Osteocyte (in vitro differentiated cells): ENCODE measurements at regions not wholly inside any gene's neighbourhood (a gene's known extent, or its start where the extent isn't known, plus 50 kb on each side); places are given as distances from the start of the nearest gene placed in this dataset.
"Not testable (repeated sequence)": the region's sequence is repeated elsewhere in the genome, so short reads cannot be mapped to it uniquely, and the experiment has no call there.

Experiments used
- DNase-seq: peaks from one replicate; pipeline ENCODE4 v3.0.0; 2021; ENCODE audit warnings: mixed read lengths; ENCODE audit not compliant: unreplicated experiment; ENCODE audit errors: extremely low spot score
- H3K27ac Mint-ChIP-seq: one replicate; pipeline ENCODE4 v1.8.0; 2021; ENCODE audit warnings: mild to moderate bottlenecking, mixed read lengths; ENCODE audit not compliant: unreplicated experiment
- H3K27me3 Mint-ChIP-seq: one replicate; pipeline ENCODE4 v1.8.0; 2021; ENCODE audit warnings: mixed read lengths; ENCODE audit not compliant: unreplicated experiment
- H3K36me3 Mint-ChIP-seq: one replicate; pipeline ENCODE4 v1.8.0; 2021; ENCODE audit warnings: mixed read lengths; ENCODE audit not compliant: unreplicated experiment
- H3K4me1 Mint-ChIP-seq: one replicate; pipeline ENCODE4 v1.8.0; 2021; ENCODE audit warnings: mixed read lengths; ENCODE audit not compliant: unreplicated experiment
- H3K4me3 Mint-ChIP-seq: one replicate; pipeline ENCODE4 v1.8.0; 2021; ENCODE audit warnings: mild to moderate bottlenecking, moderate library complexity, mixed read lengths; ENCODE audit not compliant: unreplicated experiment
- H3K9me3 Mint-ChIP-seq: one replicate; pipeline ENCODE4 v1.8.0; 2021; ENCODE audit warnings: mixed read lengths; ENCODE audit not compliant: unreplicated experiment
- TF ChIP-seq, protein P1 (sequence below): fragments of 200-600 bp; sonication (generic); IDR thresholded peaks from 2 replicates; pipeline ENCODE4 v1.5.0; 2021; ENCODE audit warnings: antibody characterized with exemption, mild to moderate bottlenecking, moderate library complexity

GRCh38 chr1:232335261-232335660, 294.7 kb downstream of the SIPA1L2 start:
- Mint-ChIP-seq H3K36me3 (peaks cover 2% of the 10 kb centered on the region), H3K4me1 (no peaks in the 10 kb centered on the region), H3K9me3 (no peaks in the 10 kb centered on the region), H3K27me3 (peaks cover 15% of the 10 kb centered on the region), H3K4me3 (no peak overlapping the region), H3K27ac (no peak overlapping the region)
- DNase-seq = no peak
- TF ChIP-seq, protein P1, sequence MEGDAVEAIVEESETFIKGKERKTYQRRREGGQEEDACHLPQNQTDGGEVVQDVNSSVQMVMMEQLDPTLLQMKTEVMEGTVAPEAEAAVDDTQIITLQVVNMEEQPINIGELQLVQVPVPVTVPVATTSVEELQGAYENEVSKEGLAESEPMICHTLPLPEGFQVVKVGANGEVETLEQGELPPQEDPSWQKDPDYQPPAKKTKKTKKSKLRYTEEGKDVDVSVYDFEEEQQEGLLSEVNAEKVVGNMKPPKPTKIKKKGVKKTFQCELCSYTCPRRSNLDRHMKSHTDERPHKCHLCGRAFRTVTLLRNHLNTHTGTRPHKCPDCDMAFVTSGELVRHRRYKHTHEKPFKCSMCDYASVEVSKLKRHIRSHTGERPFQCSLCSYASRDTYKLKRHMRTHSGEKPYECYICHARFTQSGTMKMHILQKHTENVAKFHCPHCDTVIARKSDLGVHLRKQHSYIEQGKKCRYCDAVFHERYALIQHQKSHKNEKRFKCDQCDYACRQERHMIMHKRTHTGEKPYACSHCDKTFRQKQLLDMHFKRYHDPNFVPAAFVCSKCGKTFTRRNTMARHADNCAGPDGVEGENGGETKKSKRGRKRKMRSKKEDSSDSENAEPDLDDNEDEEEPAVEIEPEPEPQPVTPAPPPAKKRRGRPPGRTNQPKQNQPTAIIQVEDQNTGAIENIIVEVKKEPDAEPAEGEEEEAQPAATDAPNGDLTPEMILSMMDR = no peak

DNA sequence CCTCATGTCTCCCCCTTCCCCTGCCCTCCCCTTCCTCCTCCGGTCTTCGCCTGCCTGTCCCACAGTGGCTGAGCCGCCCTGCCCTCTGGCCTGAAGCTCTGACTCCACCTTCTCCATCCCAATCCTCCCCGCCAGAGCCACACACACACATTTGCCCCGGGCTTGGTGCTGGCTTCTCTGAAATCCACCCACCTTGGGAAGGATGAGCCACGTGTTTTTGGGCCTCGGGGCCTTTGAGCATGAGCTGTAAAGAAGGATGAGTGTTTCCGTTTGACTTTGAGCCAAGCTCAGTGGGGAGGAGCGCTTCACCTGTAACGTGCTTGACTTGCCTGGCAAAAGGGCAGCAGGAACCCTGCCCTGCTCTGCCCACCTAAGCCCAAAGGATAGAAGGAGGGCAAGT, 295.1 kb downstream of the SIPA1L2 start:
- H3K4me3 Mint-ChIP-seq = no peak overlapping the region
- peaks cover 2% of the 10 kb centered on the region for H3K36me3 Mint-ChIP-seq
- no peaks in the 10 kb centered on the region for H3K9me3 Mint-ChIP-seq
- H3K4me1 Mint-ChIP-seq = no peaks in the 10 kb centered on the region
- TF ChIP-seq, protein P1 = no peak
- H3K27me3 Mint-ChIP-seq = peaks cover 15% of the 10 kb centered on the region
- no peak for DNase-seq
- no peak overlapping the region for H3K27ac Mint-ChIP-seq

GRCh38 chr1:232334246-232334645, 295.7 kb downstream of the SIPA1L2 start:
- Mint-ChIP-seq H3K36me3 (peaks cover 2% of the 10 kb centered on the region), H3K9me3 (no peaks in the 10 kb centered on the region), H3K27me3 (peaks cover 15% of the 10 kb centered on the region), H3K27ac (no peak overlapping the region), H3K4me3 (no peak overlapping the region), H3K4me1 (no peaks in the 10 kb centered on the region)
- no peak for DNase-seq
- TF ChIP-seq, protein P1 = no peak

- DNase-seq = no peak
- TF ChIP-seq, protein P1 = no peak
- peaks cover 15% of the 10 kb centered on the region for H3K27me3 Mint-ChIP-seq
- H3K27ac Mint-ChIP-seq = no peak overlapping the region
- H3K9me3 Mint-ChIP-seq = no peaks in the 10 kb centered on the region
- no peak overlapping the region for H3K4me3 Mint-ChIP-seq
- peaks cover 2% of the 10 kb centered on the region for H3K36me3 Mint-ChIP-seq
- peaks cover 3% of the 10 kb centered on the region for H3K4me1 Mint-ChIP-seq
These were observed 296.5 kb downstream of the SIPA1L2 start for GRCh38 chr1:232333419-232333767.

- H3K9me3 Mint-ChIP-seq, H3K4me1 Mint-ChIP-seq, H3K27ac Mint-ChIP-seq, H3K36me3 Mint-ChIP-seq, H3K4me3 Mint-ChIP-seq, DNase-seq: not testable (repeated sequence)
- peaks cover 15% of the 10 kb centered on the region for H3K27me3 Mint-ChIP-seq
These were observed 297.1 kb downstream of the SIPA1L2 start for GRCh38 chr1:232332710-232333418.
